ENCODE measurements at regions not wholly inside any gene's neighbourhood (a gene's known extent, or its start where the extent isn't known, plus 50 kb on each side); places are given as distances from the start of the nearest gene placed in this dataset.
"Not testable (repeated sequence)": the region's sequence is repeated elsewhere in the genome, so short reads cannot be mapped to it uniquely, and the experiment has no call there.

DNA sequence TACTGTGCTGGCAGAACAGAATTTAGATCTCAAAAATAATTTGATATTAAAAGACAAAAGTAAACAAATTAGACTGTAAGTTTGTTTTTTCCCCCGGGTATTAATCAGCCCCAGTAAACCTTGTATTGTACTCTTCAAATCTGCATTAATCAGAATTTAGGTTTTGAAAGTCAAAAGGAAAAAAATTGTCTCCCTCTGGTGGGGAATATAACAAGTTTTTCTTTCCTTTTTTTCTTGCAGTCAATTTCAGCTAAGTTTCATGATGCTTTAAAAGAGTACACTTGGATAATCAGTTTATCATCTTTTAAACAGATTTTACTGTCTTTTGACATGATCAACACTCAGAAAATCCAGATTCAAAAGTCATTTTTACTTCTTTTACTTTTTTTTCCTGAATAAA is 134.5 kb upstream of the PKN2 start:
- in situ Hi-C loops (cut with MboI; ENCODE audit: low sequenced_read_pairs): no loop called here

DNA sequence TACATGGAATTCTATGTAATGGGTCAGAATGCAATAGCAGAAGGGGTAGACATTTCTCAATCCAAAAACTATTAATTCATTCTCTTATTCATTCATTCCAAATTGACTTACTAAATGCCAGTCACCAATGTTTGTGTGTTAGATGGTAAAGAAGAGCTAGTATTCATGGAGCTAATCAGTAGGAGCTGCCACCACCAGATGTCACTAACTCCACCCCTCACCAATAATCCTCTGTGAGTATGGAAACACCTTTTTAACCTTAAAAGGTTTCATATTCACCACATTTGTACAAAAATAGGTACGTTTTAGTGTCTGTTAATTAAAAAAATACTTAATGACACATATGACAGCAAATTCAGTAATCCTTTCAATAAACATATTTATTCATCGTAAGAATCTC is 131.8 kb upstream of the PKN2 start:
- in situ Hi-C loops (cut with MboI; ENCODE audit: low sequenced_read_pairs): no loop called here

DNA sequence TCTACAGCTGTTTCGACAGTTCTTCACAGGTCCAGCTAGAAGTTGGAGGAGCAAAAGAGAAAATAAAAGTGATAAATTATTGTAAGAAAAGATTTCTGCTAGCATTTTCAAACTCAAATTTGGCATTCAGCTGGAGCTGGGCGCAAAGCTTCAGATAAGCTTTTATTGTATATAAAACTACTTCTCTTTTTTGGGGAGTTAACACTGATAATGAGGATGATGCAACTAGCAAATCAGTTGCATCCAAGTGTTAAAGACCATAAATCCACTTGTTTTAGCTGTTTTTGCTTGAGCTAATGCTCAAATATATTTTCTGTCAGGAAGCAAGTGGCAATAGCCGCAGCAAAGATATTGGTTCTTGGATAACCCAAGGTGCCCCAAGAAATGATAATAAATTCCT is 127.1 kb upstream of the PKN2 start:
- in situ Hi-C loops (cut with MboI; ENCODE audit: low sequenced_read_pairs): no loop called here

DNA sequence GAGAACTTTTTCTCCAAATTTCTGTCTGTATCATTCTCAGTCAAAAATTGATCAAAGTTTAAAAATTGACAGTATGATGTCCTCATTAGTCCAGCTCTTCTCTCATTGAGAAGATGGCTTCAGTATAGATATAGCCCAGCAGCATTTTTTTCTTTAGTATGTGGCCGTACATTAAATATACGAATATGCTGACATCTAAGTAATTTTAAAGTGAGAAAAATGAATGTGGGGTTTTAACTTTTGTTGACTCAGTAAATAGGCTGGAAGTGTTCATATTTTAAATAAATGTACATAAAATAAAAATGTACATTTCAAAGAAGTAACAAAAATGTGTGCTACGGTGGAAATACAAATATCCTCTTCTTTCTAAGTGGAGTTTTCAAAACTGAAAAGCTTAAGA is 123.5 kb upstream of the PKN2 start:
- in situ Hi-C loops (cut with MboI; ENCODE audit: low sequenced_read_pairs): no loop called here

DNA sequence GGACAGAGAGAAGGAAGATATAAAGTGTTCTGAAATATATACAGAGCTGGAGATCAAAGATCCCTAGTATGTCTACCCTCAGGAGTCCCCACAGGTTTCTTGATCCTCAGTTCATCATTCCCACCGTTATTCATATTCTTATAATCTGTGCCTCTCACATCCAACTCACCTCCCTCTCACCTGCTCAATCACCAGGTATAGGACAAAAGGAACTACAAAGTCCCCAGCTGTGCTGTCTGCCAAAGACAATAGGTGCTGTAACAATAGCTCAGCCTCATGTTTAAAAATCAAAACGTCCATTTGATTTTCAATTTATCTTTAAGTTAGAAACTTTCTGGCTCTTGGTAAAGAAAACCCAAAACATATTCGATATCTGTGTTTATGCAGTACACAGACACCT is 121.1 kb upstream of the PKN2 start:
- in situ Hi-C loops (cut with MboI; ENCODE audit: low sequenced_read_pairs): no loop called here

DNA sequence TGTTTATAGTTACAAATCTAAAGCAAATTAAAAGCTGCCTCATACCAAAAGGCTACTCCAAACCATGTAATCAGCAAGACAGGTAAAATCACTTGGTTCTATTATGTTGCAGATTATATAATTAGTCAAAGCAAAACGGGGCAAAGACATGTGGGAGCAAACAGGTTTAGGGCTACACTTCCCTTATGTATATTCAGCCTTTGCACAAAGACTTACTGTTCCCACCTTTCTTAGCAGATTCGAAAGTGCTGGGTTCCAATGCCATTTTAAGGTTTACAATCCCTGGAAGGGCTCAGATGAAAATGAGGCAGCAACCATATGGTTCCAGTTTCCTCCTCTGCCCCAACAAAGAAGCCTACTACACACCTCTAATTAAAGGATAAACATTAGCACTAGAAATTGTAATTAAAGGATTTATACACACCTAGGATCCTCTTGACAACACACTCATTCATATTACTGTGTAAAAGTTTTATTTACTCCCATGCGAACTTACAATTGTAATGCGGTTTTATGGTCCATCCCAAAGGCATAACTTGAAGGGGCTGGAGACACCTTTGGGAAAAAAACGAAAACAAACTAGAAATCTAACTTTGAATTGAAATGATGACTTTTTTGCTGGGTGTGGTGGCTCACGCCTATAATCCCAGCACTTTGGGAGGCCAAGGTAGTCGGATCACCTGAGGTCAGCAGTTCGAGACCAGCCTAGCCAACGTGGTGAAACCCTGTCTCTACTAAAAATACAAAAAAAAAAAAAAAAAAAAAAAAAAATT is 117.3 kb upstream of the PKN2 start:
- in situ Hi-C loops (cut with MboI; ENCODE audit: low sequenced_read_pairs): no loop called here

DNA sequence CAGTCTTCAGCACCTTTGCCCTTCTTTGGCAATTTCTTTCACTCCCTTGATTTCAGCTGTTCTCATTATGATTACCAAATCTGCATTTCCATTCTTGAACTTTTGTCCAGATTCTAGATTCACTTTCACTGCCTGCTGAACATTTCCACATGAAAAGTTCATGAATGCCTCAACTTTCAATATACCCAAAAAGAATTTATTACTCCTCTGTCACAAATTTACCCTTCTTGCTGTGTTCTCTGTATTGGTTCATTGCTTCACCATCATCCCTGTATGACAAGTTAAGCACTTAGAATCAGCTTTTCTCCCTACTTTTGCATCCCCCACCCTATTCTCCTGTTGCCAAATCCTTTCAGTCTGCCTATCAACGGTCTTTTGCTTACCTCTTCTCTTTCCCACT is 112.6 kb upstream of the PKN2 start:
- in situ Hi-C loops (cut with MboI; ENCODE audit: low sequenced_read_pairs): no loop called here

DNA sequence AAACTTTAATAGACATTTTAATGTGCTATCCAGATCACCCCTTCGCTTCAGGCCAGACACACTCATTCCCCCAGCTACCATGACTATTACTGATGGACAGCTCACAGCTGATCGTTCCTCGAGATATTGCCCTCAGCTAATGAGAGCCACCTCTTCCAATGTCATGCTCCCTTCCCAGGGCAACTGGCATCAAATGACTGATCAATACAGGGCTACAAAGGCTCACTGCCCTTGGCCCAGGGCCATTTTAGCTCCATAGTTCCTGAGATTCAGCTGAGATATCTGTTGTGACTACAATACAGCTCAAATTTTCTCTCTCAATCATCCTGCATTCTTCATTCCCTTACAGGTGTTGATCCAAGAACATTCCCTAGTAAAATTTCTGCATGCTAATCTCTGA is 104.5 kb upstream of the PKN2 start:
- in situ Hi-C loops (cut with MboI; ENCODE audit: low sequenced_read_pairs): no loop called here

DNA sequence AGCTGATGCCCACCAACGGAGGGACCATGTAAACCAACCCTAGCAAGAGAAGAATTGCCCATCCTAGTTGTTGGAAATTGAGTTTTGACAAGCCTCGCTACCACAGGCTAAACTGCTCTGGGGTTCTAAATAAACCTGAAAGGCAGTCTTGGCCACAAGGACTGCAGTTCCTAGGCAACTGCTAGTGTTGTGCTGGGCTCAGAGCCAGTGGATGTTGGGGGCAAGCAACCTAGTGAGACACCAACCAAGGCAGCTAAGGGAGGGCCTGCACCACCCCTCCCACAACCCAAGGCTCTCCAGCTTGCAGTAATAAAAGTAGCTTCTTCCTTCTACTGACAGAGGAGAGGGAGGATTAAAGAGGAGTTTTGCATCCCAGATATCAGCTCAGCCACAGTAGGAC is 102.4 kb upstream of the PKN2 start:
- in situ Hi-C loops (cut with MboI; ENCODE audit: low sequenced_read_pairs): no loop called here

DNA sequence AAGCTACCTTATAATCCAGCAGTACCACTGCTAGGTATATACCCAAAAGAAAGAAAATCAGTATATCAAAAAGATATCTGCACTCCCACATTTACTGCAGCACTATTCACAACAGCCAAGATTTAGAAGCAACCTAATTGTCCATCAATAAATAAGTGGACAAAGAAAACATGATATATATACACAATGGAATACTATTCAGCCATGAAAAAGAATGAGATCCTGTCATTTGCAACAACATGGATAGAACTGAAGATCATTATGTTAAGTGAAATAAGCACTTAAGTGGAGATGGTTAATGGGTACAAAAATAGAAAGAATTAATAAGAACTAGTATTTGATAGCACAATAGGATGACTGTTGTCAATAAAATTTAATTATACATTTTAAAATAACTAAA is 90.7 kb upstream of the PKN2 start:
- in situ Hi-C loops (cut with MboI; ENCODE audit: low sequenced_read_pairs): no loop called here

DNA sequence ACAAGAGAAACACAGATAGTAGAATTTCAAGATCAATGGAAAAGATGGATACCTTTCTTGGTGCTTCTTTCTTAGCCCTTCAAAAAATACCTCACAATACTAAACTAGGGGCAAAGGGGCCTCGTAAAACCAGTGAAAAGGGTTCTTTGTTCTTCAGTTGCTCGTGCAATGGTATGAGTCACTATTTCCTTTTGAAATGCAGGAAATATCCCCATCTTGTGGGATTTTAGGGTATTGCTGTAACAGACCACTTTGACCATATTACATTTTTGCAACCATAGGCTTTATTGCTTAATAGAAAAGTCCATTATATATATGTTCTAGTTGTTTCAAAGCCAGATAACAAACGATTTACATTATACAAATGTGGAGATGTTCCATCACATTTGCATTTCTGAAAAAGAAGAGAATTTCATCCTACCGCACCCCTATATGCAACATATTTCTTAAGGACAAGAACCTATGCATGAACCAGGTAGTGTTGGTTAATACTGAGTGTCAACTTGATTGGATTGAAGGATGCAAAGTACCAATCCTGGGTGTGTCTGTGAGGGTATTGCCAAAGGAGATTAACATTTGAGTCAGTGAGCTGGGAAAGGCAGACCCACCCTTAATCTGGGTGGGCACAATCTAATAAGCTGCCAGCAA is 88.6 kb upstream of the PKN2 start:
- in situ Hi-C loops (cut with MboI; ENCODE audit: low sequenced_read_pairs): no loop called here

DNA sequence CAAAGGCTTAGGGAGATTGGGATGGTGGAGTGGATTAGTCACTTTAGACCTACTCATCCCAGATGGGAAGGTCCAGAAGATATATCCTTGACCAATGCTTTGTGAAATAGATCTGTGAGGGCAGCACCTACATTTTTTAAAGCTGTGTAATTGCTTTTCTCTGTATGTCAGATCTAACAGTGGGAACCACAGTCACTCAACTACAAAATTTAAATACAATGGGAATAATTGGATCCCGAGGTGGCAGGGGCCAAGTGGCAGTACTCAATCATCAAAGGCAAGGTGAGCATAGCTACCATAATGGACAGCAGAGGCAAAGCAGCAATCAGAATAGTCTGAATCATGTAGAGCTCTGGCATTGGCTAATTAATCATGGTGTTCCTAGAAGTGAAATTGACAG is 86.1 kb upstream of the PKN2 start:
- in situ Hi-C loops (cut with MboI; ENCODE audit: low sequenced_read_pairs): not testable (repeated sequence)

DNA sequence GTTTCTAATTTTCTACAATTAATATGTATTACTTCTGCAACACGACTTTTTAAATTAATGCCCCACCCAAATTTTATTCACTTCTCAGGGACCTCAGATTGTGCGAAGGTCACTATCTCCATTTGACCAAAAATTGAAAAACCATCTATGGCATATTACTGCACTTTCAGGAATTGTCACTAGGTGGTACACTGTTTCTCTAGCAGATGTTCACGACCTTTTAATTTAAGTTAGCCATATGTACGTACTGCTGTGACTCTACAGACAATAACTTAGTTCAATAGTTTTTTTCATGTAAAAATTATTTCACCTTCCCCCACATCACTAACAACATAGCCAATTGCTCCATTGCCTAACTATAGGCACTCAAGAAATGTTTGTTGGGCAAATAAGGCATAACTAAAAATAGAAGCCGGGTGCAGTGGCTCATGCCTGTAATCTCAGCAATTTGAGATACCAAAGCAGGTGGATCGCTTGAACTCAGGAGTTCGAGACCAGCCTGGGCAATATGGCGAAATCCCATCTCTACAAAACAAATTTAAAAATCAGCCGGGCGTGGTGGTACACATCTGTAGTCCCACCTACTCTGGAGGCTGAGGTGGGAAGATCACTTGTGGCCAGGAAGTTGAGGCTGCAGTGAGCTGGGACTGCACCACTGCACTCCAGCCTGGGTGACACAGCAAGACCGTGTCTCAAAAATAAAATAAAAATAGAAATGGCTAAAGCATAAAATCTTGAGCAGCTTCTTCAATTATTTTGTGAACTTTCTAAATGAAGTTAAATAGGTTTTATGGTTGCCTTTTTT is 75.7 kb upstream of the PKN2 start:
- in situ Hi-C loops (cut with MboI; ENCODE audit: low sequenced_read_pairs): no loop called here

DNA sequence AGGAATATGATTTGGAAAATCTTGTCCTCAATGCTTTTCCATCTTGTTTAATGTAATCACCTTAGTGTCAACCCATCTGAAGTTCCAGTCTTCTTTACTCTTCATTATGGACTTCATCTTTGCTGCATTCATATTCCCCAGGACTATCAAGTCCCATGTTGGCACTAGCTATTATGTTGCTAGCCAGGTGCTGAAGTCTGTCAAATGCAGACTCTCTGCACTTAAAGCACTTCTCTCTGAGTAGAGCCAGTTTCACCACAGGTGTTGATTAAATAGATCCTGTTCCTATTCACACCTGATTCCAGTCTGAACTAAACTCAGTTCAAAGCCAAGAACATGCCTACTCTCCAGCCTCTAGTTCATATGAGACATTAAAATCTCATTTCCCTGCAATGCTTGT is 75.0 kb upstream of the PKN2 start:
- in situ Hi-C loops (cut with MboI; ENCODE audit: low sequenced_read_pairs): no loop called here

DNA sequence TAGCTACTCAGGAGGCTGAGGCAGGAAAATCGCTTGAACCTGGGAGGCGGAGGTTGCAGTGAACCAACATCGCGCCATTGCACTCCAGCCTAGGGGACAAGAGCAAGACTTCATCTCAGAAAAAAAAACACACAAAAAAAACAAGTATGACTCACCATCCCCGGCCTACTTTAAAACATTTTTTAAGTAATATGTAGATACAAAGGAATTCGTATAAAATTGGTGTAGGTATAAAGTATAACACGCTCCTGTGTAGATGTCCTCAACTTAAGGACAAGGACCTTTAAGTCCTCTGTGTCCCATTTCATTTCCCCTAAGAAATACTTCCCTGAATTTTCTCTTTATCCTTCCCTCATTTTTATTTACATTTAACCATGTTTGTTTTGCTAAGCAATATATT is 73.4 kb upstream of the PKN2 start:
- in situ Hi-C loops (cut with MboI; ENCODE audit: low sequenced_read_pairs): no loop called here

DNA sequence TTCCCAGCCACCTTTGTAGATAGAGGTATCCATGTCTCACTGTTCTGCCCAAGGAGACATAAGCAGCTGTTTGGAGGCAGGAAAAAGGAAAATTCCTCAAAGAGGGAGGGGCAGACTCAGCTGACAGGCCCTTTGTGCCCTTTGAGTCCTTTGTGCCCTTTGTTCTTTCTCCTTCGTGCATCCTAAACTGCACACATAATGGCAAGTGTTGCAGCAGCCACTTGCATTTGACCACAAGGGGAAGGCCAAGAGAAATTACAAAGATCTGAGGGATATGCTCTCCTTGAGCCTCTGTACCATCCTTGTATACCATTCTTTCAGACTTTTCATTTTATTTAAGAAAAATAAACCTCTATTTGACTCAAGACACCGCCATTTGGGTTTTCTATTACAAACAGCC is 71.8 kb upstream of the PKN2 start:
- in situ Hi-C loops (cut with MboI; ENCODE audit: low sequenced_read_pairs): no loop called here

DNA sequence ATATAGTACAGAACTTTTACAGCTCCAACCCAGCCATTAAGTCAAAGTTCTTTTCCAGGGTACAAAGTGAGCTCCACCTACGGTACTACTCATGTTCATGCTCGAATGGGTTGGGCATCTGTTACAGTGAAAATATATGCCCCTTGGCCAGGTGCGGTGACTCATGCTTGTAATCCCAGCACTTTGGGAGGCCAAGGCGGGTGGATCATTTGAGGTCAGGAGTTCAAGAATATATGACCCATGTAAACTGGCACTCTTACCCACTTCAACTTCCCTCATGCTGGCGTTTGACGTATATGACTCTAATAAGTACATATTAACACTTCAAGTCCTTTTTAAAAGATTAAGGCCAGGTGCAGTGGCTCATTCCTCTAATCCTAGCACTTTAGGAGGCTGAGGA is 71.3 kb upstream of the PKN2 start:
- in situ Hi-C loops (cut with MboI; ENCODE audit: low sequenced_read_pairs): no loop called here

DNA sequence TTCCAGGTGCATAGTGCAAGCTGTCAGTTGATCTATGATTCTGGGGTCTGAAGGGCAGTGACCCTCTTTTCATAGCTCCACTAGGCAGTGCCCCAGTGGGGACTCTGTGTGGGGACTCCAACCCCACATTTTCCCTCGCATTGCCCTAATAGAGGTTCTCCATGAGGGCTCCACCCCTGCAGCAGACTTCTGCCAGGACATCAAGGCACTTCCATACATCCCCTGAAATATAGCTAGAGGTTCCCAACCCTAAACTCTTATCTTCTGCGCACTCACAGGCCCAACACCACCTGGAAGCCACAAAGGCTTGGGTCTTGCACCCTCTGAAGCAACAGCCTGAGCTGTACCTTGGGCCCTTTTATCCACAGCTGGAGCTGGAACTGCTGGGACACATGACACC is 65.7 kb upstream of the PKN2 start:
- in situ Hi-C loops (cut with MboI; ENCODE audit: low sequenced_read_pairs): no loop called here

DNA sequence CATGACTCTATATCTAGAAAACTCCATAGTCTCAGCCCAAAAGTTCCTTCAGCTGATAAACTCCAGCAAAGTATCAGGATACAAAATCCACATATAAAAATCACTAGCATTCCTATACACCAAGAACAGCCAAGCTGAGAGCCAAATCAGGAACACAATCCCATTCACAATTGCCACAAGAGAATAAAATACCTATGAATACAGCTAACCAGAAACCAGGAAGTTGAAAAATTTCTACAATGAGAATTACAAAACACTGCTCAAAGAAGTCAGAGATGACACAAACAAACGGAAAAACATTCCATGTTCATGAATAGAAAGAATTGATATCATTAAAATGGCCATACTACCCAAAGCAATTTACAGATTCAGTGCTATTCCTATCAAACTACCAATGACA is 61.0 kb upstream of the PKN2 start:
- in situ Hi-C loops (cut with MboI; ENCODE audit: low sequenced_read_pairs): not testable (repeated sequence)

All from HL-60/S4 (cell line).